ENCODE measurements at regions not wholly inside any gene's neighbourhood (a gene's known extent, or its start where the extent isn't known, plus 50 kb on each side); places are given as distances from the start of the nearest gene placed in this dataset.
A peak's percentile ranks its signal among the peaks of the same experiment; 100 is the strongest.

GRCh38 chr15:62841891-62842559, 200.5 kb upstream of the TPM1 start:
- Histone ChIP-seq H3K4me3 (ENCODE audit: low read length) (no peak overlapping the region), H3K9ac (ENCODE audit: extremely low read depth, low read length, poor library complexity, severe bottlenecking) (no peak overlapping the region), H3K27ac (ENCODE audit: low read depth, low read length) (no peak overlapping the region), H3K27me3 (ENCODE audit: control insufficient read depth, insufficient read depth, low read length, poor library complexity, severe bottlenecking) (no peaks in the 10 kb centered on the region), H3K9me3 (ENCODE audit: control insufficient read depth, low read length) (no peaks in the 10 kb centered on the region), H3K4me1 (ENCODE audit: control insufficient read depth, insufficient read depth, low read length) (no peaks in the 10 kb centered on the region), H3K36me3 (ENCODE audit: control insufficient read depth, insufficient read depth, low read length) (peaks cover 60% of the 10 kb centered on the region)
- Mint-ChIP-seq H3K4me1 (peaks cover 20% of the 10 kb centered on the region), H3K4me3 (no peak overlapping the region), H3K36me3 (ENCODE audit: low read depth) (peaks cover 53% of the 10 kb centered on the region), H3K27ac (no peak overlapping the region), H3K9me3 (peaks cover 3% of the 10 kb centered on the region), H3K27me3 (ENCODE audit: insufficient read depth) (no peaks in the 10 kb centered on the region)
- peak; percentile 22 for DNase-seq
- WGBS, 2 experiments (ENCODE audit: insufficient coverage in 1 of 2, insufficient read length in 1 of 2), result 94 to 100% methylated on average over 5 to 10 of the region's 10 CpGs
- TF ChIP-seq CTCF (conservative IDR thresholded peaks at IDR 0.05), result no peak

DNA sequence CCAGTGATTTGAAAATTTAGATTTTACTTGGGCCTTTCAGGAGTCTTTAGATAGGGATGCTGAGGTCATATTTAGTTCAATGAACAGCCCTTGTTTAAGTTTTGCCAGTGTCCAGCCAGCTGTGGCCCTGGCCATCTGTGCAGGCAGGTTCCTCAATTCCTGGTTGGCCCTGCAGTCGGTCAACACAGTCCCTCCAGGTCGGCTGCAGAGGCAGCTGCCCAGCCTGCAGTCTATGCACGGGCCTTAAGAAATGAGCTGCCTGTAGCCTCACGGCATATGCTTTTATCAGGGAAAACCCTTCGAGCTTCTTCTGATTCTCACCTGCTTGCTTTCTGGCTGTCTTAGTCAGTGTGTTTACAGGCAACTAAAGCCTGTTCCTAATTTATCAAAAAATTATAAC, 199.2 kb upstream of the TPM1 start:
- Histone ChIP-seq H3K9me3 (ENCODE audit: control insufficient read depth, low read length) (no peaks in the 10 kb centered on the region), H3K27ac (ENCODE audit: low read depth, low read length) (no peak overlapping the region), H3K36me3 (ENCODE audit: control insufficient read depth, insufficient read depth, low read length) (peaks cover 47% of the 10 kb centered on the region), H3K9ac (ENCODE audit: extremely low read depth, low read length, poor library complexity, severe bottlenecking) (no peak overlapping the region), H3K4me1 (ENCODE audit: control insufficient read depth, insufficient read depth, low read length) (no peaks in the 10 kb centered on the region), H3K4me3 (ENCODE audit: low read length) (no peak overlapping the region), H3K27me3 (ENCODE audit: control insufficient read depth, insufficient read depth, low read length, poor library complexity, severe bottlenecking) (no peaks in the 10 kb centered on the region)
- no peak for TF ChIP-seq CTCF (conservative IDR thresholded peaks at IDR 0.05)
- Mint-ChIP-seq H3K4me1 (peaks cover 21% of the 10 kb centered on the region), H3K27me3 (ENCODE audit: insufficient read depth) (peaks cover 2% of the 10 kb centered on the region), H3K27ac (no peak overlapping the region), H3K4me3 (no peak overlapping the region), H3K9me3 (peaks cover 10% of the 10 kb centered on the region), H3K36me3 (ENCODE audit: low read depth) (peaks cover 55% of the 10 kb centered on the region)
- 90 to 92% methylated on average over 4 to 5 of the region's 5 CpGs for WGBS, 2 experiments (ENCODE audit: insufficient coverage in 1 of 2, insufficient read length in 1 of 2)
- peak; percentile 23 for DNase-seq

DNA sequence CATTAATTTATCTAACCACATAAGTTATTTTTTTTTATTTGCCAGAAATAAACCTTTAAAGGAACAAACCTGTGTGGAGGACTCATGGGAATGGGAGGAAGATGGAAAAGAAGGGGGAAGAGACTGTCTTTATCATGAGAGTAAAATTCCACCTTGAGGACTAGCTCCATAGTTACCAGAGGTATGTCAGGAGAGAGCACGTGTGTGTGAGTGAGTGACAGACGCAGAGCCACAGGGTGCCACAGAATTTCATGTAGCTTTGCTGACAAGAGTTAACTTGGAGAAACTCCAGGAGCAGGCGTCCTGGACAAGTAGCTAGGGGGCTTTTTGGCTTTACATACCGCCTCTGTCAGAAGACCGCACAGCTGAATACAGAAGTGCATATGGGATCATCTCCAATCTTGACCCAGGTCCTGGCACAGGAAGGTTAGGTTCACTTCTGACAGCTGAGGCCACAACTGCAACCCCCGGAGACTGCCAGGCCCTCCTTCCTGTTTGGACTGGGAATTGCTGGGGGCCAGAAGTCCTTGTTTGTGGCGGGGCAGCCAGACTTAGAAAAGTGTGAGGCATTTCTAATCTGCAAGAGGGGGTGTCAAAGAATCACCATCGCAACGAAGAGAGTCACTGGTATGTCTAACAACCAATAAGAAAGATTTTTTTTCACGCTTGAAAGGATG, 197.8 kb upstream of the TPM1 start:
- H3K27ac Mint-ChIP-seq, result peak overlapping the region; percentile 10
- Histone ChIP-seq H3K9ac (ENCODE audit: extremely low read depth, low read length, poor library complexity, severe bottlenecking) (no peak overlapping the region), H3K27ac (ENCODE audit: low read depth, low read length) (peak overlapping the region; percentile 42), H3K4me1 (ENCODE audit: control insufficient read depth, insufficient read depth, low read length) (no peaks in the 10 kb centered on the region), H3K27me3 (ENCODE audit: control insufficient read depth, insufficient read depth, low read length, poor library complexity, severe bottlenecking) (no peaks in the 10 kb centered on the region), H3K36me3 (ENCODE audit: control insufficient read depth, insufficient read depth, low read length) (peaks cover 33% of the 10 kb centered on the region), H3K4me3 (ENCODE audit: low read length) (no peak overlapping the region), H3K9me3 (ENCODE audit: control insufficient read depth, low read length) (no peaks in the 10 kb centered on the region)
- peaks cover 42% of the 10 kb centered on the region for H3K36me3 Mint-ChIP-seq (ENCODE audit: low read depth)
- peaks cover 10% of the 10 kb centered on the region for H3K9me3 Mint-ChIP-seq
- peaks cover 2% of the 10 kb centered on the region for H3K27me3 Mint-ChIP-seq (ENCODE audit: insufficient read depth)
- WGBS, 2 experiments (ENCODE audit: insufficient coverage in 1 of 2, insufficient read length in 1 of 2), result 71 to 87% methylated on average over 5 to 10 of the region's 10 CpGs
- DNase-seq, result peak; percentile 61
- no peak overlapping the region for H3K4me3 Mint-ChIP-seq
- no peak for TF ChIP-seq CTCF (conservative IDR thresholded peaks at IDR 0.05)
- H3K4me1 Mint-ChIP-seq, result peaks cover 33% of the 10 kb centered on the region

Measured in endodermal cell (in vitro differentiated cells).